ENCODE measurements at regions not wholly inside any gene's neighbourhood (a gene's known extent, or its start where the extent isn't known, plus 50 kb on each side); places are given as distances from the start of the nearest gene placed in this dataset.

GRCh38 chr3:165491487-165491886 lies 295.3 kb upstream of the SLITRK3 start:
- intact Hi-C loops (cut with DNase I) = no loop called here
- Histone ChIP-seq H3K27ac (no peak overlapping the region), H3K36me3 (no peaks in the 10 kb centered on the region), H3K4me1 (no peaks in the 10 kb centered on the region), H3K9me3 (no peaks in the 10 kb centered on the region), H3K4me3 (no peak overlapping the region), H3K27me3 (no peaks in the 10 kb centered on the region)
- DNase-seq = no peak
- no peak for TF ChIP-seq POLR2A (IDR thresholded peaks at IDR 0.05)
- TF ChIP-seq, protein P1, sequence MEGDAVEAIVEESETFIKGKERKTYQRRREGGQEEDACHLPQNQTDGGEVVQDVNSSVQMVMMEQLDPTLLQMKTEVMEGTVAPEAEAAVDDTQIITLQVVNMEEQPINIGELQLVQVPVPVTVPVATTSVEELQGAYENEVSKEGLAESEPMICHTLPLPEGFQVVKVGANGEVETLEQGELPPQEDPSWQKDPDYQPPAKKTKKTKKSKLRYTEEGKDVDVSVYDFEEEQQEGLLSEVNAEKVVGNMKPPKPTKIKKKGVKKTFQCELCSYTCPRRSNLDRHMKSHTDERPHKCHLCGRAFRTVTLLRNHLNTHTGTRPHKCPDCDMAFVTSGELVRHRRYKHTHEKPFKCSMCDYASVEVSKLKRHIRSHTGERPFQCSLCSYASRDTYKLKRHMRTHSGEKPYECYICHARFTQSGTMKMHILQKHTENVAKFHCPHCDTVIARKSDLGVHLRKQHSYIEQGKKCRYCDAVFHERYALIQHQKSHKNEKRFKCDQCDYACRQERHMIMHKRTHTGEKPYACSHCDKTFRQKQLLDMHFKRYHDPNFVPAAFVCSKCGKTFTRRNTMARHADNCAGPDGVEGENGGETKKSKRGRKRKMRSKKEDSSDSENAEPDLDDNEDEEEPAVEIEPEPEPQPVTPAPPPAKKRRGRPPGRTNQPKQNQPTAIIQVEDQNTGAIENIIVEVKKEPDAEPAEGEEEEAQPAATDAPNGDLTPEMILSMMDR (IDR thresholded peaks at IDR 0.05) = no peak
- ATAC-seq = no peak
- 68% methylated on average over 4 of the region's 4 CpGs for WGBS (ENCODE audit: insufficient coverage, low coverage, low lambda C conversion rate, missing lambda C conversion rate)

- no peak overlapping the region for H3K27ac ChIP-seq
- WGBS (ENCODE audit: insufficient coverage, low coverage, low lambda C conversion rate, missing lambda C conversion rate) = 74% methylated on average over 4 of the region's 4 CpGs
- no peaks in the 10 kb centered on the region for H3K4me1 ChIP-seq
- H3K36me3 ChIP-seq = no peaks in the 10 kb centered on the region
- intact Hi-C loops (cut with DNase I) = no loop called here
- H3K4me3 ChIP-seq = no peak overlapping the region
- H3K9me3 ChIP-seq = peaks cover 0 to 7% (median 0%) of the 10 kb centered on the region in 4 donors
- DNase-seq = no peak
- TF ChIP-seq, protein P1 (IDR thresholded peaks at IDR 0.05) = no peak
- no peak for TF ChIP-seq POLR2A (IDR thresholded peaks at IDR 0.05)
- no peak for ATAC-seq
- no peaks in the 10 kb centered on the region for H3K27me3 ChIP-seq
Observed at GRCh38 chr3:165476399-165477060, 280.3 kb upstream of the SLITRK3 start.

DNA sequence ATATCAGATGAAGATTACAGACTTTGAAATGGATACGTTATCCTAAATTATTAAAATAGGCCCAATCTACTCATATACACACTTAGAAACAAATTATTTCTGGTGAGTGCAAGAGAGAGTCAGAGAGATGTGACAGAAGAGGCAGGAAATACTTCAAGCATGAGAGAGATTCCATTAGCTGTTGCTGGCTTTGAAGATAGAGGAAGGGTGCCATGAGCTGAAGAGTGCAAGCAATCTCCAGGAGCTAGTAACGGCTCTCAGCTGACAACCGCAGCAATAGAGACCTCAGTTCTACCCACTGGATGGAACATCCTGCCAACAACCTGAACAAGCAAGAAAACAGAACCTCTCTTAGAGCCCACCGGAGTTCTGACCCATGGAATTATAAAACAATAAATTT lies 270.7 kb upstream of the SLITRK3 start:
- no peaks in the 10 kb centered on the region for H3K27me3 ChIP-seq
- no peaks in the 10 kb centered on the region for H3K4me1 ChIP-seq
- intact Hi-C loops (cut with DNase I) = no loop called here
- H3K36me3 ChIP-seq = no peaks in the 10 kb centered on the region
- H3K27ac ChIP-seq = no peak overlapping the region
- no peaks in the 10 kb centered on the region for H3K9me3 ChIP-seq
- H3K4me3 ChIP-seq = no peak overlapping the region
- 73% methylated on average over 4 of the region's 4 CpGs for WGBS (ENCODE audit: insufficient coverage, low coverage, low lambda C conversion rate, missing lambda C conversion rate)
- no peak for ATAC-seq
- TF ChIP-seq, protein P1 (IDR thresholded peaks at IDR 0.05) = no peak
- TF ChIP-seq POLR2A (IDR thresholded peaks at IDR 0.05) = no peak
- no peak for DNase-seq

DNA sequence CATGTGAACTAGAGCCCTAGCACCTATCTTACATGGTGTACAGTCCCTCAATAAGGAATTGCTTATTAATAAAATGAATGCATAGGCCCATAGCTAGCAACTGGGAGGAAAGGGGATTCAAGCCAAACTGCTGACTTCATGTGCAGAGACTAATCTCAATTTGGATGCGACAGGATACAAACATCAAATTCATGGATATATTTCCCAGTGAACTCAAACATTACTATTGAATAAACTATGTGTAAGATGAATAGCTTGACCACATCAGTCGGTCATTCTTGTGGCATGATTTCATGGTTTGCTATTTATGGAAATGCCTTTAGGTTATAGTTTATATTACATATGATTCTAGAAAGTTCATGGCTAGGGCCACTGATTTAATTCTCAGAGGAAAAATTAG lies 268.6 kb upstream of the SLITRK3 start:
- intact Hi-C loops (cut with DNase I) = no loop called here
- WGBS (ENCODE audit: insufficient coverage, low coverage, low lambda C conversion rate, missing lambda C conversion rate) = 94% methylated on average over 2 of the region's 2 CpGs
- Histone ChIP-seq H3K9me3 (no peaks in the 10 kb centered on the region), H3K4me1 (no peaks in the 10 kb centered on the region), H3K27ac (no peak overlapping the region), H3K27me3 (no peaks in the 10 kb centered on the region), H3K4me3 (no peak overlapping the region), H3K36me3 (no peaks in the 10 kb centered on the region)
- DNase-seq = no peak
- no peak for ATAC-seq
- no peak for TF ChIP-seq POLR2A (IDR thresholded peaks at IDR 0.05)
- TF ChIP-seq, protein P1 (IDR thresholded peaks at IDR 0.05) = no peak

DNA sequence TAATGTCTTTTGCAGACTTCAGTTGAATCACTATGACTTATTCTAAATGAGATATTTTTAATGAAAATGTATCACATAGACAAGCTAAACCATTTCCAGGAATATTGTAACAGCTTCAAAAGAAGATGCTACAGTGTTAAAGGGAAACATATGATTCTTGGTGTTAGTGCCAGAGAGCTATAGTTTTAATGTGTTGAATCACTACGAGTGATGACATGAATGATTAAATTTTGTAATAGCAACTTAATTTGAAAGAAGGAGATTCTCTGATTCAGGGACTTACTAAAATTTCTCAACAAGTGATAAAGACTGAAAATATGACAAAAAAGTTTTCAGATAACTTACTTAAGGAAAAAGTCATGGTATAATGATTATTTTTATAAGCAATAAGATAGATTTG lies 267.3 kb upstream of the SLITRK3 start:
- Histone ChIP-seq H3K9me3 (no peaks in the 10 kb centered on the region), H3K27ac (no peak overlapping the region), H3K27me3 (no peaks in the 10 kb centered on the region), H3K36me3 (no peaks in the 10 kb centered on the region), H3K4me3 (no peak overlapping the region), H3K4me1 (no peaks in the 10 kb centered on the region)
- DNase-seq (no peak), ATAC-seq (no peak)
- WGBS (ENCODE audit: insufficient coverage, low coverage, low lambda C conversion rate, missing lambda C conversion rate) = 75% methylated on average over 1 of the region's 1 CpG
- intact Hi-C loops (cut with DNase I) = no loop called here
- TF ChIP-seq POLR2A (IDR thresholded peaks at IDR 0.05) = no peak
- TF ChIP-seq, protein P1 (IDR thresholded peaks at IDR 0.05) = no peak

Data from right lobe of liver (tissue), 6 donors.